Bronchial epithelial cell (primary cell): ENCODE measurements at regions not wholly inside any gene's neighbourhood (a gene's known extent, or its start where the extent isn't known, plus 50 kb on each side); places are given as distances from the start of the nearest gene placed in this dataset.
"Not testable (repeated sequence)": the region's sequence is repeated elsewhere in the genome, so short reads cannot be mapped to it uniquely, and the experiment has no call there.

Experiments used
- DNase-seq: peaks from one replicate; pipeline ENCODE4 v3.0.0-alpha.2; 2010; ENCODE audit warnings: low read depth
- FAIRE-seq: peaks from 2 replicates; lab custom pipeline; 2011; peaks lifted over from hg19 to GRCh38; lab: Jason Lieb, UNC
- H3K27me3 ChIP-seq: 2 replicates; pipeline ENCODE4 v1.5.1; 2011; ENCODE audit warnings: low read length; ENCODE audit not compliant: control insufficient read depth, insufficient read depth
- H3K36me3 ChIP-seq: 2 replicates; pipeline ENCODE4 v1.5.1; 2011; ENCODE audit warnings: low read length; ENCODE audit not compliant: control insufficient read depth, insufficient read depth
- H3K4me3 ChIP-seq: 2 replicates; pipeline ENCODE4 v1.5.1; 2011; ENCODE audit warnings: mild to moderate bottlenecking, low read depth, low read length, control low read depth
- TF ChIP-seq, protein P1 (sequence below): IDR thresholded peaks from 2 replicates; pipeline ENCODE4 v1.5.1; 2011; ENCODE audit warnings: mild to moderate bottlenecking, moderate library complexity, low read length, control low read depth, inconsistent platforms; ENCODE audit not compliant: insufficient read depth, severe bottlenecking

DNA sequence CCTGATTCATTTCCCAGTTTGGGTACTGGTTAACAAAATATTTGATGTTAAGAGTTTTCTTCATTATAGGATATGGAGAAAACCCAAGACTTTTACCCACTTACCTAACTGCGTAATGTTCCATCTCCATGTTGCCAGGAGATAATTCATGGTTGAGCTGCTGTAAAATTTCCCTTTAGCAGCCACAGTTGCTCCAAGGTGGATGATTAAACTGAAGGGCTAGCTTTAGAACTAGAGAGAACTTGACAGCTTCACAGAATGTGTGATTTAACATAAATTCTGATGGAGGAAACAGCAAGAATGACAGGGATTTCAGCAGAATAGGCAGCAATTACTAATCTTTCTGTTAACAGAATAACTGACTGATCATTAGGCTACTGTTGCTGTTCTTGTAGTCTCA, 236.1 kb downstream of the MEF2C start:
- Histone ChIP-seq H3K36me3 (no peaks in the 10 kb centered on the region), H3K4me3 (no peak overlapping the region), H3K27me3 (no peaks in the 10 kb centered on the region)
- FAIRE-seq = no peak
- no peak for DNase-seq
- TF ChIP-seq, protein P1, sequence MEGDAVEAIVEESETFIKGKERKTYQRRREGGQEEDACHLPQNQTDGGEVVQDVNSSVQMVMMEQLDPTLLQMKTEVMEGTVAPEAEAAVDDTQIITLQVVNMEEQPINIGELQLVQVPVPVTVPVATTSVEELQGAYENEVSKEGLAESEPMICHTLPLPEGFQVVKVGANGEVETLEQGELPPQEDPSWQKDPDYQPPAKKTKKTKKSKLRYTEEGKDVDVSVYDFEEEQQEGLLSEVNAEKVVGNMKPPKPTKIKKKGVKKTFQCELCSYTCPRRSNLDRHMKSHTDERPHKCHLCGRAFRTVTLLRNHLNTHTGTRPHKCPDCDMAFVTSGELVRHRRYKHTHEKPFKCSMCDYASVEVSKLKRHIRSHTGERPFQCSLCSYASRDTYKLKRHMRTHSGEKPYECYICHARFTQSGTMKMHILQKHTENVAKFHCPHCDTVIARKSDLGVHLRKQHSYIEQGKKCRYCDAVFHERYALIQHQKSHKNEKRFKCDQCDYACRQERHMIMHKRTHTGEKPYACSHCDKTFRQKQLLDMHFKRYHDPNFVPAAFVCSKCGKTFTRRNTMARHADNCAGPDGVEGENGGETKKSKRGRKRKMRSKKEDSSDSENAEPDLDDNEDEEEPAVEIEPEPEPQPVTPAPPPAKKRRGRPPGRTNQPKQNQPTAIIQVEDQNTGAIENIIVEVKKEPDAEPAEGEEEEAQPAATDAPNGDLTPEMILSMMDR = no peak

DNA sequence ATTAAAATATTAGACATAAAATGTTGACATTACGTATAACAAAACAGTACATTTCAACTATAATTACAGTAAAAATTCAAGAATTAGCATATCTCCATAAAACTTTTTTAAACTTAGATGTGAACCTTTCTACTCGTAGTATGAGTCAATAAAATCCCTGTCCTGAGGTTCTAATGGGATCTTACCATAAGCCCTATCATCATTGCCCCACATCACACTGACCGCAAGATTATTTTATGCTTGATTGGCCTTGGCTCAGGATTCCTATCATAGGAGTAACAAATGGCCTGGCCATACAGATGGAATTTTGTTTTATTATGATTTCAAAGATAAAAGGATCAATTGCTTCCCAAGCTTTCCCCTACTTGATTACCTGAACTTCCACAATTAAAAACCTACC, 238.3 kb downstream of the MEF2C start:
- TF ChIP-seq, protein P1 = no peak
- H3K27me3 ChIP-seq = no peaks in the 10 kb centered on the region
- DNase-seq = no peak
- no peak overlapping the region for H3K4me3 ChIP-seq
- no peak for FAIRE-seq
- no peaks in the 10 kb centered on the region for H3K36me3 ChIP-seq

DNA sequence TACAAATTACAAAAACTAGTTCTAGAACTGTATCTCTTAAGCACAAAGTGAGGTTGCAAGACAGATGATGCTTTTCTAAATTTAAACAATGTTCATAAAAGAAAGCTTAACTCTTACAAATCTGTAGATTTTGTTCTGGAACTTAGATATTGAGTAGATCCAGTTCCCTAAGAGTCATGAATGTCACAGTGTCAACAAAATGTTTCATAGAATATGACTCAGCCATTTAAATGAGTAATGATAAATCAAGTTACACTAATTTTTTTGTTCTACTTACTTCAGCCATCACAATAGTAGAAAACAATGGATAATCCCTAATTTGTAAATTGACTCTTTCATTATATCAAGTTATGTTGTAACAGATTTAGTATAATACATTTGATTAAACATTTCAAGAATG, 239.7 kb downstream of the MEF2C start:
- no peaks in the 10 kb centered on the region for H3K36me3 ChIP-seq
- TF ChIP-seq, protein P1 = no peak
- FAIRE-seq (no peak), DNase-seq (peak; percentile 26)
- H3K27me3 ChIP-seq = no peaks in the 10 kb centered on the region
- H3K4me3 ChIP-seq = no peak overlapping the region

DNA sequence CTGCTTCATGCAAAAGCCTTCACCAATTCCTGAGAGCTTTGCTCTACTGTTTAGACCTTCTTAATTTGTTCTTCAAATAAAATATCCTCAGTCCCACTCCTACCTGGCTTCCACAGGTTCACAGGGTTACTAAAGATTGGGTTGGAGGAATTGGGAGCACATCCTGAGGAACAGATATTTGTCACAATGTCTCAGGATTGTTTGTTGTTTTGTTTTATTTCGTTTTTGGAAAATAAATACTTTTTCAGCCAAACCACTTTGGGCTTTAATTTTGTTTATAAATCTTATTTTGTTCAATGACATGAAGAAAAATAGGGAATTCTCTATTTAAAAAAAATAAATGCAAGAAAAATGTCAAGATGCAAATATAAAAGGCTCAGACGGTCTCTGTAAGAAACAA, 249.0 kb downstream of the MEF2C start:
- no peaks in the 10 kb centered on the region for H3K36me3 ChIP-seq
- TF ChIP-seq, protein P1 = no peak
- no peak for FAIRE-seq
- no peaks in the 10 kb centered on the region for H3K27me3 ChIP-seq
- H3K4me3 ChIP-seq = no peak overlapping the region
- DNase-seq = no peak

DNA sequence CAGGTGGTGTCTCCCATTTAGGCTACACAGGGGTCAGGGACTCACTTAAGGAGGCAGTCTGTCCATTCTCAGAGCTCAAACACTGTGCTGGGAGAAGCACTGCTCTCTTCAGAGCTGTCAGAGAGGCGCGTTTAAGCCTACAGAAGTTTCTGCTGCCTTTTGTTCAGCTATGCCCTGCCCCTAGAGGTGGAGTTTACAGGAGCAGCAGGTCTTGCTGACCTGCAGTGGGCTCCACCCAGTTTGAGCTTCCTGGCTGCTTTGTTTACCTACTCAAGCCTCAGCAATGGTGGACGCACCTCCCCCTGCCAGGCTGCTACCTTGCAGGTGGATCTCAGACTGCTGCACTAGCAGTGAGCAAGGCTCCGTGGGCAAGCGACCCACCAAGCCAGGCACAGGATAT, 260.1 kb downstream of the MEF2C start:
- FAIRE-seq = not testable (repeated sequence)

DNA sequence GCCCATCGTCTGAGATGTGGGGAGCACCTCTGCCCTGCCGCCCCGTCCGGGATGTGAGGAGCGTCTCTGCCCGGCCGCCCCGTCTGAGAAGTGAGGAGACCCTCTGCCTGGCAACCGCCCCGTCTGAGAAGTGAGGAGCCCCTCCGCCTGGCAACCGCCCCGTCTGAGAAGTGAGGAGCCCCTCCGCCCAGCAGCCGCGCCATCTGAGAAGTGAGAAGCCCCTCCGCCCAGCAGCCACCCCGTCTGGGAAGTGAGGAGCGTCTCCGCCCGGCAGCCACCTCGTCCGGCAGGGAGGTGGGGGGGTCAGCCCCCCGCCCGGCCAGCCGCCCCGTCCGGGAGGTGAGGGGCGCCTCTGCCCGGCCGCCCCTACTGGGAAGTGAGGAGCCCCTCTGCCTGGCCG, 267.2 kb downstream of the MEF2C start:
- FAIRE-seq, H3K27me3 ChIP-seq, H3K36me3 ChIP-seq, H3K4me3 ChIP-seq, DNase-seq: not testable (repeated sequence)

More for the DNA sequence above, 260.1 kb downstream of the MEF2C start:
- not testable (repeated sequence) for DNase-seq, H3K4me3 ChIP-seq, H3K27me3 ChIP-seq, H3K36me3 ChIP-seq

DNA sequence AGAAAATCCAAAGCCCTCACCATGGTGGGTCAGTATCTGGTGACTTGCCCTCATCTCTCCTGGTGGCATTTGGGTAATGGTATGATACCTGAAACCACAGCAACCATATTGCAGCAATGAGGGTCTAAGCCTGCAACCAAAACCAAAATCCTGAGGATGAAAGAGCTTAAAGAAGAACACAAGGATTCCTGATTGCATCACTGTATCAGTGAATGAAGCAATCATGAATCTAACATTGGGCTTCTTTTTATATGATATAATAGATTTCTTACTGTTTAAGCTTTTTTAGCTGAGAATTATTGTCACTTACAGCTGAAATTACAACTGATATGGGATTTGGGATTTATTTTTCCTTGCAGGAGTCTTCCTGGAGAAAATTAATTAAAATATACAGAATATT, 269.9 kb downstream of the MEF2C start:
- H3K27me3 ChIP-seq = no peaks in the 10 kb centered on the region
- TF ChIP-seq, protein P1 = no peak
- H3K4me3 ChIP-seq = no peak overlapping the region
- H3K36me3 ChIP-seq = no peaks in the 10 kb centered on the region
- no peak for FAIRE-seq
- peak; percentile 1 for DNase-seq
